HG03469 (cell line): ENCODE measurements at regions not wholly inside any gene's neighbourhood (a gene's known extent, or its start where the extent isn't known, plus 50 kb on each side); places are given as distances from the start of the nearest gene placed in this dataset.
A peak's percentile ranks its signal among the peaks of the same experiment; 100 is the strongest.

ENCODE experiments used
- ATAC-seq: cut with Tn5 transposase; IDR thresholded peaks from one replicate; pipeline ENCODE4 v1.9.1; 2021; ENCODE audit warnings: mild to moderate bottlenecking, moderate library complexity, moderate number of reproducible peaks; ENCODE audit not compliant: unreplicated experiment

GRCh38 chr9:4921449-4921848 is 63.6 kb upstream of the JAK2 start:
- no peak for ATAC-seq

- ATAC-seq: no peak
Observed at GRCh38 chr9:4922101-4922500, 63.0 kb upstream of the JAK2 start.

GRCh38 chr9:4922730-4923129 is 62.3 kb upstream of the JAK2 start:
- no peak for ATAC-seq

- no peak for ATAC-seq
Observed at GRCh38 chr9:4923141-4923540, 61.9 kb upstream of the JAK2 start.

GRCh38 chr9:4923580-4924544 is 61.2 kb upstream of the JAK2 start:
- no peak for ATAC-seq

GRCh38 chr9:4926239-4926638 is 58.8 kb upstream of the JAK2 start:
- ATAC-seq: no peak

GRCh38 chr9:4927043-4927471 is 58.0 kb upstream of the JAK2 start:
- ATAC-seq: peak; percentile 60

- ATAC-seq: no peak
Observed at GRCh38 chr9:4927701-4928100, 57.4 kb upstream of the JAK2 start.

GRCh38 chr9:4929917-4930316 is 55.2 kb upstream of the JAK2 start:
- no peak for ATAC-seq

- ATAC-seq: no peak
Observed at GRCh38 chr9:4932681-4933080, 52.4 kb upstream of the JAK2 start.

- ATAC-seq: no peak
Observed at GRCh38 chr9:4933177-4933576, 51.9 kb upstream of the JAK2 start.

- ATAC-seq: no peak
Observed at GRCh38 chr9:4933861-4934260, 51.2 kb upstream of the JAK2 start.

- ATAC-seq: no peak
Observed at GRCh38 chr9:4935001-4935672, 49.9 kb upstream of the JAK2 start.
